Body of pancreas (tissue), 4 donors: ENCODE measurements at regions not wholly inside any gene's neighbourhood (a gene's known extent, or its start where the extent isn't known, plus 50 kb on each side); places are given as distances from the start of the nearest gene placed in this dataset.

Experiments used
- ATAC-seq: fragments of 150-250 bp; one replicate; pipeline ENCODE4 v1.9.1; 2016
- DNase-seq, 4 donors: peaks; one replicate each; pipeline ENCODE4 v3.0.0-alpha.2; 2019
- H3K27ac ChIP-seq, 4 donors: fragments of 200-600 bp; sonication (generic); 1 replicate in 3 of 4; 2 replicates in 1 of 4; pipeline versions ENCODE4 v1.5.1 to v1.6.1; 2016 to 2019; ENCODE audit warnings: mild to moderate bottlenecking in 1 of 4, mixed read lengths in 1 of 4, moderate library complexity in 1 of 4
- H3K27me3 ChIP-seq, 2 donors: fragments of 200-600 bp; sonication (generic); one replicate each; pipeline ENCODE4 v1.6.0; 2016; ENCODE audit warnings: mild to moderate bottlenecking in 1 of 2
- H3K36me3 ChIP-seq, 2 donors: fragments of 200-600 bp; sonication (generic); replicated peaks in 1 of 2; 2 replicates each; pipeline ENCODE4 v1.5.1; 2016; ENCODE audit warnings: low read depth in 2 of 2; ENCODE audit not compliant: insufficient read depth in 1 of 2
- H3K4me1 ChIP-seq: fragments of 200-600 bp; sonication (generic); one replicate; pipeline ENCODE4 v1.6.0; 2016
- H3K4me3 ChIP-seq, 2 donors: fragments of 200-600 bp; sonication (generic); 1 replicate in 1 of 2; 2 replicates in 1 of 2; pipeline ENCODE4 v1.5.1; 2016 to 2019
- H3K9me3 ChIP-seq, 3 donors: fragments of 200-600 bp; sonication (generic); 1 replicate in 2 of 3; 2 replicates in 1 of 3; pipeline ENCODE4 v1.5.1; 2016
- POLR2A ChIP-seq, 3 donors: fragments of 450-650 bp; IDR thresholded peaks; one replicate each; pipeline ENCODE4 v1.6.1; 2016; ENCODE audit warnings: antibody characterized with exemption in 3 of 3, mild to moderate bottlenecking in 2 of 3
- WGBS, 2 donors: methylation state at CpG; one replicate each; pipeline ENCODE4 v1.1.5; 2017; 5-methylcytosine and 5-hydroxymethylcytosine counted together
- intact Hi-C: fragments of 100-400 bp; cut with DNase I; formaldehyde crosslinking; loops from one replicate; pipeline ENCODE4 v1.15.1; 2023
- TF ChIP-seq, protein P1 (sequence below), 7 experiments: fragments of 450-650 bp in 4 of 7; fragments of 200-600 bp in 3 of 7; sonication (generic) in 3 of 7; IDR thresholded peaks; one replicate each; pipeline ENCODE4 v1.5.1; 2016 to 2019; ENCODE audit warnings: antibody characterized with exemption in 7 of 7

DNA sequence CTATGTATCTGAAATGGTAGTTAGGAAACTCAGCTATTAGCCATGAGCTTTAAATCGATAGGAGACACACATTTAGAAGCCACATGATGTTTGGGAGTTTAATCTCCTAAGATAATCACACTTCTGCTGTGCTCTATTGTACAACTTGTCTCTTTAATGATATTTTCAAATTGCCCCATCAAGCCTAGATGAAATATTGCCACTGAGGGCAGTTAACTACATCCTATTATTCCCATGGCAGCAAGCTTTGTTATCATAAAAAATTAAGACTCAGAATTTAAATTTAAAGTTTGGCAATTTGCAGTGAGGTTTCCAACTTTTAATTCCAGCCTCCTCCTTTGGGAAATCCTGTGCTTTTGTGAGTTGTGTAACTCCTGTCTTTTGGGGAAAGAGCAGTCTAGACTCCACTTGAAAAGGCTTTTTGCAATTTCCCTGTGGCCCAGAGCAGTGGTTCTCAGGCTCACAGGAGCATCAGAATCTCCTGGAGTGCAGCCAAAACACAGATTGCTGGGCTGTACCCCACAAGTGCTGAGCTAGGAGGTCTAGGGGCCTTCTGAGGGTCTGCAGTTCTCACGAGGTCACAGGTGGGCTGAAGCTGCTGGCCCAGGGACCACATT lies 792.4 kb downstream of the QKI start:
- no peak for TF ChIP-seq POLR2A (IDR thresholded peaks at IDR 0.05)
- TF ChIP-seq, protein P1, sequence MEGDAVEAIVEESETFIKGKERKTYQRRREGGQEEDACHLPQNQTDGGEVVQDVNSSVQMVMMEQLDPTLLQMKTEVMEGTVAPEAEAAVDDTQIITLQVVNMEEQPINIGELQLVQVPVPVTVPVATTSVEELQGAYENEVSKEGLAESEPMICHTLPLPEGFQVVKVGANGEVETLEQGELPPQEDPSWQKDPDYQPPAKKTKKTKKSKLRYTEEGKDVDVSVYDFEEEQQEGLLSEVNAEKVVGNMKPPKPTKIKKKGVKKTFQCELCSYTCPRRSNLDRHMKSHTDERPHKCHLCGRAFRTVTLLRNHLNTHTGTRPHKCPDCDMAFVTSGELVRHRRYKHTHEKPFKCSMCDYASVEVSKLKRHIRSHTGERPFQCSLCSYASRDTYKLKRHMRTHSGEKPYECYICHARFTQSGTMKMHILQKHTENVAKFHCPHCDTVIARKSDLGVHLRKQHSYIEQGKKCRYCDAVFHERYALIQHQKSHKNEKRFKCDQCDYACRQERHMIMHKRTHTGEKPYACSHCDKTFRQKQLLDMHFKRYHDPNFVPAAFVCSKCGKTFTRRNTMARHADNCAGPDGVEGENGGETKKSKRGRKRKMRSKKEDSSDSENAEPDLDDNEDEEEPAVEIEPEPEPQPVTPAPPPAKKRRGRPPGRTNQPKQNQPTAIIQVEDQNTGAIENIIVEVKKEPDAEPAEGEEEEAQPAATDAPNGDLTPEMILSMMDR (IDR thresholded peaks at IDR 0.05), result no peak
- no peaks in the 10 kb centered on the region for H3K36me3 ChIP-seq
- 45 to 51% methylated on average over 2 of the region's 2 CpGs for WGBS, 2 donors
- H3K4me1 ChIP-seq, result no peaks in the 10 kb centered on the region
- no peaks in the 10 kb centered on the region for H3K9me3 ChIP-seq
- H3K4me3 ChIP-seq, result no peak overlapping the region
- no peak overlapping the region for H3K27ac ChIP-seq
- intact Hi-C loops, result no loop called here
- ATAC-seq (no peak), DNase-seq (no peak)
- no peaks in the 10 kb centered on the region for H3K27me3 ChIP-seq

DNA sequence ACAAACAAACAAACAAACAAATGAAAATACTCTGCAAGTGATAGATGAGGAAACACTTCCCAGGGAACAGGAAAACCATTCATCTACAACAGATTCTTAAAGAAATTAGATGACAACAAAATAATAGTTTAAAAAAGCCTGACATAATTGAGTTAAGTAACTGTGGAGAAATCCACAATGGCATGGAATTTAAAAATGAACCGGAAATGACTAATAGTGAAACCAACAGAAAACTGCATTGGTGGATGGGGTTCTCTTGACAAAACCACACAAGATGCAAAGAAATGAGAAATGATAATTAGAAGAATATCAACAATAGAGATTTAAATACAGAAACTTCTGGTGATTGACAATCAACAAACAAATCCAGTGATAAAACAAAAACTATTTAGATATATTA lies 785.6 kb downstream of the QKI start:
- Histone ChIP-seq H3K36me3 (no peaks in the 10 kb centered on the region), H3K27ac (no peak overlapping the region), H3K9me3 (no peaks in the 10 kb centered on the region), H3K4me1 (no peaks in the 10 kb centered on the region), H3K4me3 (no peak overlapping the region), H3K27me3 (no peaks in the 10 kb centered on the region)
- ATAC-seq, result no peak
- TF ChIP-seq, protein P1 (IDR thresholded peaks at IDR 0.05), result no peak
- no peak for TF ChIP-seq POLR2A (IDR thresholded peaks at IDR 0.05)
- WGBS, 2 donors, result 72 to 74% methylated on average over 1 of the region's 1 CpG
- no peak for DNase-seq
- intact Hi-C loops, result no loop called here

DNA sequence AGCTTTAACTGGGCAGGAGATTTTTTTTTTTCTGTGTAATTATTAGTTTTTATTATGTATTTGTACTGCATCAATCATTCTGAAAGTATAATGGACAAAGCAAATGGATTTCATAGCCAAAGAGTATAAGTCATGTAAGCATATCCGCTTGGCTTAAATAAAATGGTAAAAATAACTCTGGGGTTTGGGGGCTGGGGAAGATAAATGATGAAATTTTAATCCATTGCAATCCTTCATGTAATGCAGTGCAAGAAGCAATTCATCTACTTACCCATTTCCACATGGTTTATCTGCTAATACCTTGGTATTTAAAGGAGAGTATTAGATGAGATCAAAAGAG lies 781.4 kb downstream of the QKI start:
- Histone ChIP-seq H3K9me3 (no peaks in the 10 kb centered on the region), H3K27me3 (no peaks in the 10 kb centered on the region), H3K27ac (no peak overlapping the region), H3K4me1 (no peaks in the 10 kb centered on the region), H3K36me3 (no peaks in the 10 kb centered on the region), H3K4me3 (no peak overlapping the region)
- WGBS, 2 donors, result 38 to 43% methylated on average over 1 of the region's 1 CpG
- intact Hi-C loops, result no loop called here
- ATAC-seq (no peak), DNase-seq (no peak)
- TF ChIP-seq, protein P1 (IDR thresholded peaks at IDR 0.05), result no peak
- TF ChIP-seq POLR2A (IDR thresholded peaks at IDR 0.05), result no peak

DNA sequence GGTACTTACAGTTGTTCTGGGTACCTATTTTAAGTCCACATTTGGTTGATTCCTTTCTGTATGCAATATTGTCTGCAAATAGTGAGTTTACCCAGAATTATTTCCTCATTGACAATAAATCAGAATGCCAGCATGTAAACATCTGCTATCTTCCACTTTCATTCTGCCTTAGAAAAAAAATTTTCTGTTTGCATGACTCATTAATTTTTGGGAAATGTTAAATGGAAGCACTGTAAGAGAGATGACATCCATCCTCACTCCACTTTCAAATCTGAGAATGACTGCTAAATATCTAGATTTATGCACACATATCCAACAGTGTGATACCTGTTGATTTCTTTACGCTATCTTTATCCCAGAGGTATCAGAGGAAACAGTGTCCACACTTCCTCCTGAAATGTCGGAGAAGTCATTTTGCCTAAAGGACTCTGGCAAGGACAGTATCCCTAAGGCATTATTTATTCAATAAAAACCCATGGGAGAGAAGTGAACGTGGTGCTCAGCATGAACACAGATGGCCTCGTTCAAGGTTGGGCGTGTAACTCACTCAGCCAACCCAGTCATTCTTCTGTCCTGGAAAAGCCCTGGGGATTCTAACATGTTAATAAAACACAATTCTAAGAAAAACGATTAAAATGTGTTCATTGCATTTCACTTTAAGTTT lies 780.9 kb downstream of the QKI start:
- TF ChIP-seq POLR2A (IDR thresholded peaks at IDR 0.05), result no peak
- TF ChIP-seq, protein P1 (IDR thresholded peaks at IDR 0.05), result no peak
- intact Hi-C loops, result no loop called here
- Histone ChIP-seq H3K27me3 (no peaks in the 10 kb centered on the region), H3K4me1 (no peaks in the 10 kb centered on the region), H3K36me3 (no peaks in the 10 kb centered on the region), H3K4me3 (no peak overlapping the region), H3K9me3 (no peaks in the 10 kb centered on the region), H3K27ac (no peak overlapping the region)
- 48 to 49% methylated on average over 6 of the region's 6 CpGs for WGBS, 2 donors
- DNase-seq (no peak), ATAC-seq (no peak)

DNA sequence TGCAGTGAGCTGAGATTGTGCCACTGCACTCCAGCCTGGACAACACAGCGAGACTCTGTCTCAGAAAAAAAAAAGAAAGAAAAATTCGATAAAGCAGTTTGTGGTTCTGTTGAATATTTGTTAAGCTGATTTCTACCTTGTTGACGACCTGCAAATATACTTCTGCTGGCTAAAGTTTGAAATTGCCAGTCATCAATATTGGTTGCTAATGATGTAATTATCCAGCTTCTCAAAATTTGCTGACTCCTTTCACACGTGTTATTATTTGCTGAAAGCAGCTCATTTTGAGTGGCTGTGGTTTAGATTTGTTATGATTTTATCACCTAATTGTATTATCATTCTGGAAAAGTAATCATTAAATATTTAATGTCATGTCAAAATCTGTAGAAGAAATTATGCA lies 774.3 kb downstream of the QKI start:
- no peaks in the 10 kb centered on the region for H3K36me3 ChIP-seq
- intact Hi-C loops, result no loop called here
- no peaks in the 10 kb centered on the region for H3K27me3 ChIP-seq
- DNase-seq (no peak), ATAC-seq (no peak)
- no peak overlapping the region for H3K4me3 ChIP-seq
- TF ChIP-seq, protein P1 (IDR thresholded peaks at IDR 0.05), result no peak
- TF ChIP-seq POLR2A (IDR thresholded peaks at IDR 0.05), result no peak
- no peaks in the 10 kb centered on the region for H3K4me1 ChIP-seq
- WGBS, 2 donors, result 48 to 60% methylated on average over 4 of the region's 4 CpGs
- H3K9me3 ChIP-seq, result no peaks in the 10 kb centered on the region
- H3K27ac ChIP-seq, result no peak overlapping the region
